MM.1S (cell line): ENCODE measurements at regions not wholly inside any gene's neighbourhood (a gene's known extent, or its start where the extent isn't known, plus 50 kb on each side); places are given as distances from the start of the nearest gene placed in this dataset.

Source experiments
- DNase-seq: peaks from one replicate; pipeline ENCODE4 v3.0.0-alpha.2; 2015
- H2AFZ ChIP-seq: fragments of 300-600 bp; sonication (generic); 2 replicates; pipeline ENCODE4 v1.6.0; 2016; ENCODE audit warnings: antibody characterized with exemption, low read length
- H3F3A ChIP-seq: fragments of 300-600 bp; sonication (generic); 2 replicates; pipeline ENCODE4 v1.6.1; 2016; ENCODE audit warnings: mild to moderate bottlenecking, antibody characterized with exemption, low read length, moderate library complexity, mixed read lengths; ENCODE audit not compliant: insufficient read depth
- H3K27ac ChIP-seq: fragments of 300-600 bp; sonication (generic); 2 replicates; pipeline ENCODE4 v1.5.1; 2016; ENCODE audit warnings: mild to moderate bottlenecking, low read length
- H3K27me3 ChIP-seq: fragments of 300-600 bp; sonication (generic); replicated peaks from 2 replicates; pipeline ENCODE4 v1.6.0; 2016; ENCODE audit warnings: low read length; ENCODE audit not compliant: insufficient read depth
- H3K36me3 ChIP-seq: fragments of 300-600 bp; sonication (generic); replicated peaks from 2 replicates; pipeline ENCODE4 v1.6.1; 2016; ENCODE audit warnings: mild to moderate bottlenecking, low read length, mixed read lengths; ENCODE audit not compliant: insufficient read depth
- H3K4me1 ChIP-seq: fragments of 300-600 bp; sonication (generic); 2 replicates; pipeline ENCODE4 v1.6.1; 2016; ENCODE audit warnings: low read length, mixed read lengths
- H3K4me2 ChIP-seq: fragments of 300-600 bp; sonication (generic); 2 replicates; pipeline ENCODE4 v1.6.0; 2016; ENCODE audit warnings: low read depth, low read length
- H3K4me3 ChIP-seq: fragments of 300-600 bp; sonication (generic); 2 replicates; pipeline ENCODE4 v1.5.1; 2016; ENCODE audit warnings: low read length, mixed read lengths
- H3K79me2 ChIP-seq: fragments of 300-600 bp; sonication (generic); 2 replicates; pipeline ENCODE4 v1.6.1; 2016; ENCODE audit warnings: mixed run types, low read length, mixed read lengths
- H3K9ac ChIP-seq: fragments of 300-600 bp; sonication (generic); 2 replicates; pipeline ENCODE4 v1.6.1; 2016; ENCODE audit warnings: low read length, mixed read lengths
- H3K9me2 ChIP-seq: fragments of 300-600 bp; sonication (generic); replicated peaks from 2 replicates; pipeline ENCODE4 v1.6.1; 2016; ENCODE audit warnings: mild to moderate bottlenecking, low read length, mixed read lengths; ENCODE audit not compliant: insufficient read depth
- H3K9me3 ChIP-seq: fragments of 300-600 bp; sonication (generic); replicated peaks from 2 replicates; pipeline ENCODE4 v1.6.1; 2016; ENCODE audit warnings: mild to moderate bottlenecking, low read length, mixed read lengths; ENCODE audit not compliant: insufficient read depth
- H4K20me1 ChIP-seq: fragments of 300-600 bp; sonication (generic); 2 replicates; pipeline ENCODE4 v1.6.1; 2016; ENCODE audit warnings: mild to moderate bottlenecking, low read length, moderate library complexity, mixed read lengths; ENCODE audit not compliant: insufficient read depth
- EZH2 ChIP-seq: fragments of 300-600 bp; sonication (generic); optimal IDR thresholded peaks from 2 replicates; pipeline ENCODE3; 2017; ENCODE audit warnings: low read depth, mild to moderate bottlenecking, antibody characterized with exemption, low read length, mixed read lengths
- EZH2phosphoT487 ChIP-seq: fragments of 300-600 bp; sonication (generic); IDR thresholded peaks from 2 replicates; pipeline ENCODE4 v1.6.1; 2018; ENCODE audit warnings: antibody characterized with exemption, low read length
- TF ChIP-seq, protein P1 (sequence below): fragments of 300-600 bp; sonication (generic); IDR thresholded peaks from 2 replicates; pipeline ENCODE4 v1.5.1; 2016; ENCODE audit warnings: antibody characterized with exemption, low read length, mixed read lengths

DNA sequence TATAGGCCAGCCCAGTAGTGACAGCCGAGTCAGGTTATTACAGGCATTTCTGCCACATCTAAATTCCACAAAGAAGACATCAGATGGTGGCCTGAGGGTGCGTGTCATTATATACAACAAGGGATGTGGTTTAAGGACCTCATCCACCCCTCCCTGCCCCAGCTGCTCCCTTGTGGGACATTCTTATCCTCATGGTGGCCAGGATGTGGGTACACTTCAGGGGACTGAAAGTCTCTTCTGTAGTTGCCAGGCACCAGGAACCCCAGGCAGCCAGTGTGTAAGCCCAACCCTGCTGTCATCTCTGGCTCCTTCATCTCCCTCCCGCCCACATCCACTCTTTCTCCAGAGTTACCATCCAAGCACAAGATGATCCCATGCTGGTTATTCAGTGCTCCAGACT lies 224.9 kb upstream of the TOPAZ1 start:
- H3F3A ChIP-seq, result no peaks in the 10 kb centered on the region
- H3K4me3 ChIP-seq, result no peak overlapping the region
- H3K9me2 ChIP-seq, result no peaks in the 10 kb centered on the region
- H2AFZ ChIP-seq, result no peak overlapping the region
- no peaks in the 10 kb centered on the region for H3K79me2 ChIP-seq
- no peaks in the 10 kb centered on the region for H4K20me1 ChIP-seq
- H3K9me3 ChIP-seq, result no peaks in the 10 kb centered on the region
- no peaks in the 10 kb centered on the region for H3K27me3 ChIP-seq
- H3K9ac ChIP-seq, result no peak overlapping the region
- no peak overlapping the region for H3K4me2 ChIP-seq
- TF ChIP-seq EZH2 (no peak), EZH2phosphoT487 (no peak)
- TF ChIP-seq, protein P1, sequence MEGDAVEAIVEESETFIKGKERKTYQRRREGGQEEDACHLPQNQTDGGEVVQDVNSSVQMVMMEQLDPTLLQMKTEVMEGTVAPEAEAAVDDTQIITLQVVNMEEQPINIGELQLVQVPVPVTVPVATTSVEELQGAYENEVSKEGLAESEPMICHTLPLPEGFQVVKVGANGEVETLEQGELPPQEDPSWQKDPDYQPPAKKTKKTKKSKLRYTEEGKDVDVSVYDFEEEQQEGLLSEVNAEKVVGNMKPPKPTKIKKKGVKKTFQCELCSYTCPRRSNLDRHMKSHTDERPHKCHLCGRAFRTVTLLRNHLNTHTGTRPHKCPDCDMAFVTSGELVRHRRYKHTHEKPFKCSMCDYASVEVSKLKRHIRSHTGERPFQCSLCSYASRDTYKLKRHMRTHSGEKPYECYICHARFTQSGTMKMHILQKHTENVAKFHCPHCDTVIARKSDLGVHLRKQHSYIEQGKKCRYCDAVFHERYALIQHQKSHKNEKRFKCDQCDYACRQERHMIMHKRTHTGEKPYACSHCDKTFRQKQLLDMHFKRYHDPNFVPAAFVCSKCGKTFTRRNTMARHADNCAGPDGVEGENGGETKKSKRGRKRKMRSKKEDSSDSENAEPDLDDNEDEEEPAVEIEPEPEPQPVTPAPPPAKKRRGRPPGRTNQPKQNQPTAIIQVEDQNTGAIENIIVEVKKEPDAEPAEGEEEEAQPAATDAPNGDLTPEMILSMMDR, result no peak
- no peak overlapping the region for H3K27ac ChIP-seq
- no peak for DNase-seq
- H3K36me3 ChIP-seq, result no peaks in the 10 kb centered on the region
- H3K4me1 ChIP-seq, result no peaks in the 10 kb centered on the region

DNA sequence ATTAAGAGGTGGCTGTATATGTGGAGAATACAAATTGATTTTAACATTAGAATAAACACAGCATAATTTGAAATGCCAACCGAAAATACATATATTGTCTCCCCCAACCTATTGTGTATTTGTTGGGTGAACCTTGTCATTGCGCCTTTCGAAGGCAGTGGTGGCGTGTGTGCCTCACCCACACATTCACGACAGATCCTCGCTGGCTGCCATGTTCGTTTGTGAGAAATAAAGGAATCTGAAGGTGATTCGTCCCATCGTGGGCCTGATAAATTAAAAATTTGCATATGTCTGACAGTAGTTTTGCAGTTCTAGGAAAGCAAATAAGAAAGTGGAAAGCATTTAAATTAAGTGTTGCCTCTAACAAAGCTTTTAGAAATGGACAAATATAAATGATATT lies 222.8 kb upstream of the TOPAZ1 start:
- no peak overlapping the region for H3K4me2 ChIP-seq
- no peak overlapping the region for H3K4me3 ChIP-seq
- no peaks in the 10 kb centered on the region for H3K9me2 ChIP-seq
- H4K20me1 ChIP-seq, result no peaks in the 10 kb centered on the region
- no peaks in the 10 kb centered on the region for H3F3A ChIP-seq
- H3K79me2 ChIP-seq, result no peaks in the 10 kb centered on the region
- H3K27me3 ChIP-seq, result no peaks in the 10 kb centered on the region
- H3K36me3 ChIP-seq, result no peaks in the 10 kb centered on the region
- no peak overlapping the region for H2AFZ ChIP-seq
- no peak for DNase-seq
- TF ChIP-seq, protein P1, result no peak
- TF ChIP-seq EZH2 (no peak), EZH2phosphoT487 (no peak)
- H3K4me1 ChIP-seq, result no peaks in the 10 kb centered on the region
- H3K9ac ChIP-seq, result no peak overlapping the region
- no peak overlapping the region for H3K27ac ChIP-seq
- no peaks in the 10 kb centered on the region for H3K9me3 ChIP-seq

DNA sequence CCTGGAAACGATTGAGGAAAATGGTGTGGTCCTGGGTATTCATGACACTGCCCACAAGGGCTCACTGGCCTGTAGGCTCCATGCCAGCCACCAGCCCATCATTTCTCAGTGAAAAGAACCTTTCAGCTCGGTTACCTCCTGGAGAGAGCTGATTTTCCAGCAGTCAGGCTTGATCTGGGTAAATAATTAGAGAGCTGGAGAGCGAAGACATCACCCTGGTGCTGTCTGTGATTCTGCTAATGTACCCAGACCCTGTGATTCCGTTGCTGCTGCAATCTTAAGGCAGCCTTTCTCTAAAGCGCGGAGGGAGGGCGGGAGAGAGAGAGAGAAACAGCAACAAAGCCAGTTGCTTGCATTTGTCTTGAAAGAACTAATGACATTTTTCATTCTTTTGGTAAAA lies 221.9 kb upstream of the TOPAZ1 start:
- H3K9ac ChIP-seq, result no peak overlapping the region
- DNase-seq, result no peak
- H2AFZ ChIP-seq, result no peak overlapping the region

More for the DNA sequence above, 221.9 kb upstream of the TOPAZ1 start:
- no peak for TF ChIP-seq EZH2phosphoT487
- TF ChIP-seq, protein P1, result no peak
- TF ChIP-seq EZH2, result no peak
- no peak overlapping the region for H3K4me2 ChIP-seq
- H3F3A ChIP-seq, result no peaks in the 10 kb centered on the region
- no peaks in the 10 kb centered on the region for H3K27me3 ChIP-seq
- no peaks in the 10 kb centered on the region for H3K9me2 ChIP-seq
- H4K20me1 ChIP-seq, result no peaks in the 10 kb centered on the region
- no peaks in the 10 kb centered on the region for H3K36me3 ChIP-seq
- H3K4me1 ChIP-seq, result no peaks in the 10 kb centered on the region
- H3K9me3 ChIP-seq, result no peaks in the 10 kb centered on the region
- no peak overlapping the region for H3K4me3 ChIP-seq
- H3K27ac ChIP-seq, result no peak overlapping the region
- H3K79me2 ChIP-seq, result no peaks in the 10 kb centered on the region
